Pons (tissue), 1 donor: ENCODE measurements at regions not wholly inside any gene's neighbourhood (a gene's known extent, or its start where the extent isn't known, plus 50 kb on each side); places are given as distances from the start of the nearest gene placed in this dataset.
"Not testable (repeated sequence)": the region's sequence is repeated elsewhere in the genome, so short reads cannot be mapped to it uniquely, and the experiment has no call there.

ENCODE experiments used
- DNase-seq: peaks from one replicate; pipeline ENCODE4 v3.0.0-alpha.2; 2016; ENCODE audit warnings: low spot score

- no peak for DNase-seq
Measured at GRCh38 chr5:111942661-111943401, 185.8 kb upstream of the NREP start.

- DNase-seq: no peak
Measured at GRCh38 chr5:111942201-111942600, 185.2 kb upstream of the NREP start.

GRCh38 chr5:111937094-111937493, 180.1 kb upstream of the NREP start:
- no peak for DNase-seq

- DNase-seq: no peak
Measured at GRCh38 chr5:111935835-111936234, 178.8 kb upstream of the NREP start.

GRCh38 chr5:111935009-111935408, 178.0 kb upstream of the NREP start:
- DNase-seq: no peak

- DNase-seq: no peak
Measured at GRCh38 chr5:111934511-111934910, 177.5 kb upstream of the NREP start.

GRCh38 chr5:111933086-111933485, 176.1 kb upstream of the NREP start:
- no peak for DNase-seq

GRCh38 chr5:111932628-111933027, 175.6 kb upstream of the NREP start:
- DNase-seq: no peak

- no peak for DNase-seq
Measured at GRCh38 chr5:111932199-111932598, 175.2 kb upstream of the NREP start.

- no peak for DNase-seq
Measured at GRCh38 chr5:111931655-111932054, 174.7 kb upstream of the NREP start.

GRCh38 chr5:111930905-111931461, 174.0 kb upstream of the NREP start:
- no peak for DNase-seq

- no peak for DNase-seq
Measured at GRCh38 chr5:111930449-111930848, 173.5 kb upstream of the NREP start.

GRCh38 chr5:111929867-111930266, 172.9 kb upstream of the NREP start:
- DNase-seq: no peak

GRCh38 chr5:111929261-111929660, 172.3 kb upstream of the NREP start:
- no peak for DNase-seq

- no peak for DNase-seq
Measured at GRCh38 chr5:111928511-111928910, 171.5 kb upstream of the NREP start.

- DNase-seq: no peak
Measured at GRCh38 chr5:111927191-111927590, 170.2 kb upstream of the NREP start.

- DNase-seq: no peak
Measured at GRCh38 chr5:111926026-111926425, 169.0 kb upstream of the NREP start.

GRCh38 chr5:111922344-111922743, 165.3 kb upstream of the NREP start:
- DNase-seq: no peak

GRCh38 chr5:111921691-111922090, 164.7 kb upstream of the NREP start:
- DNase-seq: not testable (repeated sequence)

- no peak for DNase-seq
Measured at GRCh38 chr5:111914966-111915636, 158.1 kb upstream of the NREP start.

- no peak for DNase-seq
Measured at GRCh38 chr5:111902436-111902835, 145.4 kb upstream of the NREP start.

GRCh38 chr5:111901296-111901695, 144.3 kb upstream of the NREP start:
- no peak for DNase-seq

GRCh38 chr5:111892949-111893348, 136.0 kb upstream of the NREP start:
- no peak for DNase-seq
